ENCODE measurements at regions not wholly inside any gene's neighbourhood (a gene's known extent, or its start where the extent isn't known, plus 50 kb on each side); places are given as distances from the start of the nearest gene placed in this dataset.
A peak's percentile ranks its signal among the peaks of the same experiment; 100 is the strongest.

DNA sequence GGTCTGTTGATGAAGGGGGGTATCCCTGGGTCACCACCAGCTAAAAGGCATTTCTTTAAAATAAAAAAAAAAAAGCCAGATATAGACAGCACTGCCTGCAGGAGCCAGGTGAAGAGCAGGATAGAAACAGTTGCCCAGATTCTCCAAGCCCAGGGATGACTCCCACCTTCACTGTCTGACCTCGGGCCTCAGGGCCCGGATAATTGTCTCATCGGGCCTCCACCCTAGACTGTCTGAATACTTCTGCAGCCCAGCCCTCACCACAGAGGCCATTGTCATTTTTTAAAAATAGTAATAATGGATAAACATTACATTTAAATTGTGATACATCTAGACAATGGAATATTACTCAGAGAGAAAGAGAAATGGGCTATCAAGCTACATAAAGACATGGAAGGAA lies 92.8 kb upstream of the TNRC6C start:
- TF ChIP-seq, protein P1, sequence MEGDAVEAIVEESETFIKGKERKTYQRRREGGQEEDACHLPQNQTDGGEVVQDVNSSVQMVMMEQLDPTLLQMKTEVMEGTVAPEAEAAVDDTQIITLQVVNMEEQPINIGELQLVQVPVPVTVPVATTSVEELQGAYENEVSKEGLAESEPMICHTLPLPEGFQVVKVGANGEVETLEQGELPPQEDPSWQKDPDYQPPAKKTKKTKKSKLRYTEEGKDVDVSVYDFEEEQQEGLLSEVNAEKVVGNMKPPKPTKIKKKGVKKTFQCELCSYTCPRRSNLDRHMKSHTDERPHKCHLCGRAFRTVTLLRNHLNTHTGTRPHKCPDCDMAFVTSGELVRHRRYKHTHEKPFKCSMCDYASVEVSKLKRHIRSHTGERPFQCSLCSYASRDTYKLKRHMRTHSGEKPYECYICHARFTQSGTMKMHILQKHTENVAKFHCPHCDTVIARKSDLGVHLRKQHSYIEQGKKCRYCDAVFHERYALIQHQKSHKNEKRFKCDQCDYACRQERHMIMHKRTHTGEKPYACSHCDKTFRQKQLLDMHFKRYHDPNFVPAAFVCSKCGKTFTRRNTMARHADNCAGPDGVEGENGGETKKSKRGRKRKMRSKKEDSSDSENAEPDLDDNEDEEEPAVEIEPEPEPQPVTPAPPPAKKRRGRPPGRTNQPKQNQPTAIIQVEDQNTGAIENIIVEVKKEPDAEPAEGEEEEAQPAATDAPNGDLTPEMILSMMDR (IDR thresholded peaks at IDR 0.05; ENCODE audit: insufficient read depth, low read length, poor library complexity, severe bottlenecking) = no peak
- no peaks in the 10 kb centered on the region for H3K36me3 ChIP-seq (ENCODE audit: control insufficient read depth, insufficient read depth, low read length)
- DNase-seq (ENCODE audit: extremely low read depth, insufficient read length) = no peak
- no peak overlapping the region for H3K4me3 ChIP-seq (replicated peaks; ENCODE audit: low read depth, low read length)
- H3K27me3 ChIP-seq (replicated peaks; ENCODE audit: control insufficient read depth, insufficient read depth, low read length) = no peaks in the 10 kb centered on the region

DNA sequence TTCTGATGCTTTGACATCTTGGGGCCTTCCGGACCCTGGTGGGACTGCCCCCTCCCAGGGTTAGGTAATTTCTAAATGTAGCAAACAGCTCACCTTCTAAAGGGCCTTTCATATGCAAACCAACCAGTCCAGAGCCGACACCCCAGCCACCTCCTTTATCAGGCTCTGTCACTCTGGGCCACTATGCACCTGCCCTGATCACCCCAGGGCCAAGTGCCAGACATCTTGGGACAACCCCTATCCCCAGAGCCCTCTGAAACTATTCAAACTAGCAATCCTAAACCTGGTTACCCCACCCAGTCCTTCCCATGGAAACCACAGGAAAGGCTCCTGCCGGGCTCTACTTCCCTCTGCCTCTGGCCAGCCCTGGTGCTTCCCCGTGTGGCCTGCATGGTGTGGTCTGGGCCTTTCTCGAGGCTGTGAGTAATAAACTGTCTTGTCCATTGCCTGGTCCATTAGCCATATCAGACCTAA lies 91.2 kb upstream of the TNRC6C start:
- peak; percentile 42 for DNase-seq (ENCODE audit: extremely low read depth, insufficient read length)
- Histone ChIP-seq H3K36me3 (ENCODE audit: control insufficient read depth, insufficient read depth, low read length) (no peaks in the 10 kb centered on the region), H3K27me3 (replicated peaks; ENCODE audit: control insufficient read depth, insufficient read depth, low read length) (no peaks in the 10 kb centered on the region), H3K4me3 (replicated peaks; ENCODE audit: low read depth, low read length) (no peak overlapping the region)
- TF ChIP-seq, protein P1 (IDR thresholded peaks at IDR 0.05; ENCODE audit: insufficient read depth, low read length, poor library complexity, severe bottlenecking) = no peak

DNA sequence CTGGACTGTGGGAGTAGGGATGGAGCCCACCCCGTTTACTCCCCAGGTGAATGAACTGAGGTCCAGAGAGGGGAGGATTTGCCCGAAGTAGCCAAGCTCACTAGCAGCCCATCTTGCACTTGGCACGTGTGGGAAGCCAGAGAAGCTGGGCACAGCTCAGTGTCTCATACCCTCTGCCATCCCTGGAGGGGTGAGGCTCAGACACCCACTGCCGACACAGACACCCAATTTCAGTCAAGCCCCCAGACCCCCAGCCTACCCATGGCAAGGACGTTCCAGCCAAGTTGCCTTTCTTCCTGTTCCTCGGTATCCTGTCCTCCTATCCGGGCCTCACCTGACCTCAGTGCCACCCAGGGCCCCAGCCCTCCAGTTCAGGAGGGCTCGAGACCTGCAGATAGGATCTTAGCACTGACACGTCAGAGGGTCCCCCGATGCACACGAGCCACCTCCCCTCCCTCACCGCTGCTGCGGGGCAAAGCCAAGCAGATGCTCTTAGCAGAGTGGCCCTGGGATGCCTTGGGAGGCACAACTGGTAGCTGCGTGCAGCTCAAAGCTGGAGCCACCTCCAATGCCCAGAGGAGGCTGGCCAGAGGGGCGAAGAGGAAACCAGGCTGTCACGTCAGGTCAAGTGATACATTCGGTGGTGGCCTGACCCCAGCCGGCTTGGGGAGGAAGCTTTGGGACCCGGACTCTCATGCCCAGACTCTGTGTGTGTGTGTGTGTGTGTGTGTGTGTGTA lies 90.4 kb upstream of the TNRC6C start:
- DNase-seq (ENCODE audit: extremely low read depth, insufficient read length) = no peak
- Histone ChIP-seq H3K36me3 (ENCODE audit: control insufficient read depth, insufficient read depth, low read length) (no peaks in the 10 kb centered on the region), H3K4me3 (replicated peaks; ENCODE audit: low read depth, low read length) (no peak overlapping the region), H3K27me3 (replicated peaks; ENCODE audit: control insufficient read depth, insufficient read depth, low read length) (no peaks in the 10 kb centered on the region)
- TF ChIP-seq, protein P1 (IDR thresholded peaks at IDR 0.05; ENCODE audit: insufficient read depth, low read length, poor library complexity, severe bottlenecking) = no peak

DNA sequence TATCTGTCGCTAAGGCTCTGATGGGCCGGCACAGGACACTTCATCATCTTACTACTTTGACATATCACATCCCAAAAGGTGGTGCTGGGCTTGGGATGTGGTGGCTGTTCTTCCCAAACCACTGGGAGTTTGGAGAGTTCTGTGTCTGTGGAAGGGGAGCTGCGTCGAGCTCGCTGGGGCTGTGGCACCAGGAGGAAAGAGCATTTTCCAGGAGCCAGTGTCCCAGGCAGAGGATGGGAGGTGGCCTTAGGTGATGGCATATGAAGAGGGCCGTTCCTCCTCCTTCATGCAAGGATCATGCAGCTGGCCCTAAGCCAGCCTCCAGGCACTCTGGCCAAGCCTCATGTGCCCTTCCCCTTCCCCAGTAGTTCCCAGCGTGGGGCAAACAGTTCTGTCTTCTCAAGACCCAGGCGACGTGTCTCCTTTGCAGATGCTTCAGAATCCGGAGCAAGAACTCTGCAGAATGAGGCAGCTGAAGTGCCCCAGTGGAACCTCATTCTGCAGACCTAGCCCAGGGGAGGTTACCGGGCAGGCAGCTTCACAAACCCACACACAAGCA lies 89.4 kb upstream of the TNRC6C start:
- TF ChIP-seq, protein P1 (IDR thresholded peaks at IDR 0.05; ENCODE audit: insufficient read depth, low read length, poor library complexity, severe bottlenecking) = no peak
- no peaks in the 10 kb centered on the region; the same call in 1 of the 2 replicates for H3K27me3 ChIP-seq (replicated peaks; ENCODE audit: control insufficient read depth, insufficient read depth, low read length)
- no peak overlapping the region for H3K4me3 ChIP-seq (replicated peaks; ENCODE audit: low read depth, low read length)
- H3K36me3 ChIP-seq (ENCODE audit: control insufficient read depth, insufficient read depth, low read length) = no peaks in the 10 kb centered on the region
- DNase-seq (ENCODE audit: extremely low read depth, insufficient read length) = no peak

DNA sequence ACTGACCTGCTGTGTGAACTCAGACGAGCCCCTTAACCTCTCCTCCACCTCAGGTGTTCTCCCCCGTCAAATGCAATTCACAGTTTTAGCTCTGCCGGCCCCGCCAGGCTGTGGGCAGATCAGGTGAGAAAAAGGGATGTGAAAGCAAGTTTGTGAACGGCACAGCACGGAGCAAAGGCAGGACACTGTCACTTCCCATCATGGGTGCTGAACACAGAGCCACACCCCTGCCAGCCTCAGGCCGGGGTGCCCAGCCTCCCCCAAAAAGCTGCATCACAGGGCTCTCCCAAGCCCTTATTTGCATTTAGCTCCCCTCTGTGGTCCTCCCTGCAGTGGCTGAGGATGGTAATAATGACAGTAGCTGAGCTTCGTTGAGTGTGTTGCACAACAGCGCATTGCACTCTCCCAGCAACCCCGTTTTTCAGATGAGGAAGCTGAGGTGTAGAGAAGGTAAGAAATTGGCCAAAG lies 88.8 kb upstream of the TNRC6C start:
- Histone ChIP-seq H3K4me3 (replicated peaks; ENCODE audit: low read depth, low read length) (no peak overlapping the region), H3K27me3 (replicated peaks; ENCODE audit: control insufficient read depth, insufficient read depth, low read length) (no peaks in the 10 kb centered on the region; the same call in 1 of the 2 replicates), H3K36me3 (ENCODE audit: control insufficient read depth, insufficient read depth, low read length) (no peaks in the 10 kb centered on the region)
- TF ChIP-seq, protein P1 (IDR thresholded peaks at IDR 0.05; ENCODE audit: insufficient read depth, low read length, poor library complexity, severe bottlenecking) = no peak
- peak; percentile 85 for DNase-seq (ENCODE audit: extremely low read depth, insufficient read length)

Measured in GM06990 (cell line).